ENCODE measurements at regions not wholly inside any gene's neighbourhood (a gene's known extent, or its start where the extent isn't known, plus 50 kb on each side); places are given as distances from the start of the nearest gene placed in this dataset.

GRCh38 chr11:130571947-130572584, 123.6 kb downstream of the ADAMTS15 start:
- no peak for TF ChIP-seq ZNF155 (tag by site-specific recombination; IDR thresholded peaks at IDR 0.05)
- TF ChIP-seq ZNF76 (tag by site-specific recombination; IDR thresholded peaks at IDR 0.05; ENCODE audit: borderline replicate concordance, low read depth), result no peak
- TF ChIP-seq CTCF (tag by site-specific recombination; IDR thresholded peaks at IDR 0.05), result no peak
- TF ChIP-seq PRDM10 (tag by site-specific recombination; IDR thresholded peaks at IDR 0.05), result no peak
- no peak for TF ChIP-seq REST (tag by site-specific recombination; IDR thresholded peaks at IDR 0.05)
- TF ChIP-seq GFI1B (tag by site-specific recombination; IDR thresholded peaks at IDR 0.05), result no peak
- no peak for TF ChIP-seq SP2 (tag by site-specific recombination; IDR thresholded peaks at IDR 0.05)
- no peak for TF ChIP-seq ZNF274 (IDR thresholded peaks at IDR 0.05; ENCODE audit: low read length)
- TF ChIP-seq ZNF274 (tag by site-specific recombination; IDR thresholded peaks at IDR 0.05; ENCODE audit: borderline replicate concordance), result no peak
- TF ChIP-seq KLF16 (tag by site-specific recombination; IDR thresholded peaks at IDR 0.05), result no peak
- TF ChIP-seq ZBTB44 (tag by site-specific recombination; IDR thresholded peaks at IDR 0.05), result no peak
